Kidney (tissue), 13 donors: ENCODE measurements at regions not wholly inside any gene's neighbourhood (a gene's known extent, or its start where the extent isn't known, plus 50 kb on each side); places are given as distances from the start of the nearest gene placed in this dataset.
"Not testable (repeated sequence)": the region's sequence is repeated elsewhere in the genome, so short reads cannot be mapped to it uniquely, and the experiment has no call there.

Experiments used
- DNase-seq, 5 donors: peaks; one replicate each; pipeline ENCODE4 v3.0.0-alpha.2; 2013 to 2020
- FAIRE-seq: peaks from 2 replicates; lab custom pipeline; 2012; peaks lifted over from hg19 to GRCh38; lab: Jason Lieb, UNC
- H3K27ac ChIP-seq, 2 donors: one replicate each; pipeline ENCODE4 v1.7.0; 2013; ENCODE audit warnings: low read depth in 2 of 2, low read length in 2 of 2, inconsistent platforms in 1 of 2
- H3K27me3 ChIP-seq: one replicate; pipeline ENCODE4 v1.7.1; 2013; ENCODE audit warnings: low read length, inconsistent platforms; ENCODE audit not compliant: control insufficient read depth, insufficient read depth
- H3K36me3 ChIP-seq, 3 donors: one replicate each; pipeline versions ENCODE4 v1.7.0 to v1.7.1; 2013; ENCODE audit warnings: low read length in 3 of 3, control low read depth in 1 of 3, inconsistent platforms in 1 of 3; ENCODE audit not compliant: insufficient read depth in 3 of 3, control insufficient read depth in 2 of 3
- H3K4me1 ChIP-seq, 3 donors: one replicate each; pipeline versions ENCODE4 v1.7.0 to v1.7.1; 2013; ENCODE audit warnings: low read length in 3 of 3, inconsistent platforms in 1 of 3, low read depth in 1 of 3; ENCODE audit not compliant: control insufficient read depth in 2 of 3, insufficient read depth in 2 of 3
- H3K4me3 ChIP-seq, 3 donors: one replicate each; pipeline versions ENCODE4 v1.7.0 to v1.8.1; 2013; ENCODE audit warnings: low read length in 3 of 3, control low read depth in 1 of 3, inconsistent platforms in 1 of 3
- H3K9ac ChIP-seq, 3 donors: one replicate each; pipeline versions ENCODE4 v1.7.0 to v1.7.1; 2013; ENCODE audit warnings: low read length in 3 of 3, control low read depth in 1 of 3, inconsistent platforms in 1 of 3
- H3K9me3 ChIP-seq, 3 donors: one replicate each; pipeline versions ENCODE4 v1.7.0 to v1.7.1; 2013; ENCODE audit warnings: low read length in 3 of 3, control low read depth in 1 of 3, inconsistent platforms in 1 of 3; ENCODE audit not compliant: control insufficient read depth in 2 of 3, insufficient read depth in 1 of 3
- intact Hi-C: fragments of 100-400 bp; cut with DNase I; formaldehyde crosslinking; loops from one replicate; pipeline ENCODE4 v1.11.1; 2022
- TF ChIP-seq, protein P1 (sequence below): IDR thresholded peaks from 3 replicates; pipeline ENCODE4 v1.5.1; 2012; ENCODE audit warnings: mild to moderate bottlenecking, moderate library complexity, borderline replicate concordance; ENCODE audit not compliant: insufficient read depth; ENCODE audit errors: extremely low read depth
- donor health status: control.
- donor health status: control.
- donor health status: control.
- donor health status: control.
- donor health status: control.
- donor health status: DM: yes; HTN: yes; CAD: no.
- donor health status: Normal renal cell carcinoma (clear cell type).

DNA sequence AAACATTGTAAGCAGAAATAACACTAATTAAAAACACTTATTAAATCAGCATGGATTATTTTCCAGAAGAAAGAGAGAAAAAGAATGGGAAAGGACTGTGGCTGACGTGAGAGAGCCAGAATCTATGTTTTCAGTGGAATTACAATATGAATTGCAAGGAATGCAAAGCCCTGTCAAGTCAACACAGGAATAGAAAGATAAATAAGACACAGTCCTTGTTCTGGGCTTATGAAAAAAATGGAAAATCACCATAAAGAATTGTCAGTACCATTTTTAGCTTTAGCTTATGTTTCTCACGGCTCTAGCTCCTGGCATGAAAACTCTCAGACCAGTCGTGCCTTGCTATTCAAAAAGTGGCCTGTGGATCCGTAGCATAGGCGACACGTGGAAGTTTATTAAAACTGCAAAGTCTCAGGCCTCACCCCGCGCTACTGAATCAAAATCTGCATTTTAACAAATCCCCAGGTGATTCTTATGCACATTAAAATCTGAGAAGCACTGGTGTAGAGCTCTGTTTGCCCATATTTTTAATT is 549.1 kb downstream of the RPS29 start:
- intact Hi-C loops: no loop called here
- no peaks in the 10 kb centered on the region for H3K36me3 ChIP-seq
- DNase-seq (no peak), FAIRE-seq (no peak)
- H3K27me3 ChIP-seq: no peaks in the 10 kb centered on the region
- no peak overlapping the region for H3K4me3 ChIP-seq
- no peak overlapping the region for H3K27ac ChIP-seq
- TF ChIP-seq, protein P1, sequence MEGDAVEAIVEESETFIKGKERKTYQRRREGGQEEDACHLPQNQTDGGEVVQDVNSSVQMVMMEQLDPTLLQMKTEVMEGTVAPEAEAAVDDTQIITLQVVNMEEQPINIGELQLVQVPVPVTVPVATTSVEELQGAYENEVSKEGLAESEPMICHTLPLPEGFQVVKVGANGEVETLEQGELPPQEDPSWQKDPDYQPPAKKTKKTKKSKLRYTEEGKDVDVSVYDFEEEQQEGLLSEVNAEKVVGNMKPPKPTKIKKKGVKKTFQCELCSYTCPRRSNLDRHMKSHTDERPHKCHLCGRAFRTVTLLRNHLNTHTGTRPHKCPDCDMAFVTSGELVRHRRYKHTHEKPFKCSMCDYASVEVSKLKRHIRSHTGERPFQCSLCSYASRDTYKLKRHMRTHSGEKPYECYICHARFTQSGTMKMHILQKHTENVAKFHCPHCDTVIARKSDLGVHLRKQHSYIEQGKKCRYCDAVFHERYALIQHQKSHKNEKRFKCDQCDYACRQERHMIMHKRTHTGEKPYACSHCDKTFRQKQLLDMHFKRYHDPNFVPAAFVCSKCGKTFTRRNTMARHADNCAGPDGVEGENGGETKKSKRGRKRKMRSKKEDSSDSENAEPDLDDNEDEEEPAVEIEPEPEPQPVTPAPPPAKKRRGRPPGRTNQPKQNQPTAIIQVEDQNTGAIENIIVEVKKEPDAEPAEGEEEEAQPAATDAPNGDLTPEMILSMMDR: no peak
- H3K9ac ChIP-seq: no peak overlapping the region
- no peaks in the 10 kb centered on the region for H3K9me3 ChIP-seq
- no peaks in the 10 kb centered on the region for H3K4me1 ChIP-seq

- no peaks in the 10 kb centered on the region for H3K9me3 ChIP-seq
- intact Hi-C loops: no loop called here
- FAIRE-seq (no peak), DNase-seq (no peak)
- H3K36me3 ChIP-seq: no peaks in the 10 kb centered on the region
- TF ChIP-seq, protein P1: no peak
- H3K27ac ChIP-seq: no peak overlapping the region
- no peaks in the 10 kb centered on the region for H3K27me3 ChIP-seq
- H3K4me3 ChIP-seq: no peak overlapping the region
- no peaks in the 10 kb centered on the region for H3K4me1 ChIP-seq
- no peak overlapping the region for H3K9ac ChIP-seq
These were observed 549.9 kb downstream of the RPS29 start for GRCh38 chr14:49036266-49036665.

DNA sequence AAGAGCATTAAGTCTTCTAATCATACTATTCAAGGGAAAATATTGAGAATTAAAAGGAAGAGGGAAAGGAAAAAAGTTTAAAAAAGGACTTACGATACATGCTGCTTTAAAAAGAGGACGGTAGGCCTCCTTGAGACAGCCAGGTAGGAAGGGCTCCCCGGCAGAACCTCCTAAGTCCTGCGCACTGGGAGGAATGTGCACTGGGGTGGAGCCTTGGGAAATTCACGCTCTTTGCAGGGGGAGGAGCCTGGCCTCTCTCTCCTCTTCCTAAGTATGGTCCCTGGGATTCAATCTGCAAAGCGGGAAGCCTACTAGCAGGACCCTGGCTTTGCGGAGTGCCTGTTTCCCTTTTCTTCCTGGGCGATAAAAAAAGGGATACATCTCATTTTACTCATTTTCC is 553.0 kb downstream of the RPS29 start:
- TF ChIP-seq, protein P1: no peak
- intact Hi-C loops: no loop called here
- DNase-seq: no peak
- no peaks in the 10 kb centered on the region for H3K36me3 ChIP-seq
- H3K9ac ChIP-seq: no peak overlapping the region
- no peaks in the 10 kb centered on the region for H3K4me1 ChIP-seq
- H3K27me3 ChIP-seq: no peaks in the 10 kb centered on the region
- no peaks in the 10 kb centered on the region for H3K9me3 ChIP-seq
- no peak overlapping the region for H3K27ac ChIP-seq
- no peak overlapping the region for H3K4me3 ChIP-seq
- no peak for FAIRE-seq

DNA sequence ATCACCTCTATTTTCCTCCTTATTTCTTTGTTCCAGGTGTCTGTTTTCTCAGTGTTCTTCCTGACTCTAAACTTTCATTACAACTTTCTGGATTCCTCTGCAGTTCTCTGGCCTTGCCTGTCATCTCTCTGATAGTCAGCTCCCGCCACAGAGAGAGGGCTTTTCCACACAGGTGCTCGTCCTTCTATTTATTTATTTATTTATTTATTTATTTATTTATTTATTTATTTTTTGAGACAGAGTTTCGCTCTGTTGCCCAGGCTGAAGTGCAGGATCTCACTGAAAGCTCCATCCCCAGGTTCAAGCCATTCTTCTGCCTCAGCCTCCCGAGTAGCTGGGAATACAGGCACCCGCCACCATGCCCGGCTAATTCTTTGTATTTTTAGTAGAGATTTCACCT is 554.5 kb downstream of the RPS29 start:
- H3K9me3 ChIP-seq, H3K27me3 ChIP-seq, H3K27ac ChIP-seq, H3K4me3 ChIP-seq, DNase-seq, intact Hi-C loops, H3K4me1 ChIP-seq, FAIRE-seq, H3K9ac ChIP-seq, H3K36me3 ChIP-seq: not testable (repeated sequence)
